HCEC 1CT (cell line): ENCODE measurements at regions not wholly inside any gene's neighbourhood (a gene's known extent, or its start where the extent isn't known, plus 50 kb on each side); places are given as distances from the start of the nearest gene placed in this dataset.

Experiments used
- DNase-seq: peaks from one replicate; pipeline ENCODE4 v3.0.0-alpha.2; 2017

DNA sequence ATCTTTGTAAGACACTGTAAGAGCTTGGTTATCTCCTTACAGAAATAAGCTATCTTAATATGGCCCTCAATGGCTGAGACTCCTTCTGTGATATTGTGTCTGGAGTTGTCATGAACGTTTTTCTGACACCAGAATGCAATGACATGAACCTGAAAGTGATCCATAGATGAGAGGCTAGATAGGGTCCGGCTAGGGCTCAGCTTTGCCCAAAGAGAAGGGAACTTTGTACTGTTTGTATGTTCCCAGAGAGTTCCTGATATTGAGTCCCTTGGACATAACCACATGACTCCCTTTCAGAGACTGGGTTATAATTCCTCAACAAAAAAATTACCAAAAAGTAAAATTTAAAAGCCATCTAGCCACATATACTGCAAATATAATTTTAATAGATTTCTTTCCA is 575.8 kb upstream of the CLINT1 start:
- no peak for DNase-seq

DNA sequence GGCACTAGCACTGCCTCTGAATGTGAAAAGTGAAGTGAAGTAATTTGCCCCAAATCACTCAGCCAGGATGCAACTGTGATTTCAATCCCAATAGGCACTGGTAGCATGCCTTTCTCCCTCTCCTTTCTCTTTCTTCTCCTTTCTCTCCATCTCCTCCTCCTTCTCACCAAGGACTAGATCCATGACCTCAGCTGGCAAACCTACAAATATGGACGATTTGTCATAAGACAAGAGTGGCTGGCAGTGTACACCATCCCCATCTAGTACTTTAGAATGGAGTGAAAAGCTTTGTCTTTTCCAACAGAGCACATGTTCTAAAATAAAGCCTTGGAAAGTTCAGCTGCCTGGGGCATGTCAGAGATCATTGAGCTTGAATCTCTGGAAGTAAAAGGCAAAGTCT is 574.7 kb upstream of the CLINT1 start:
- DNase-seq: no peak

DNA sequence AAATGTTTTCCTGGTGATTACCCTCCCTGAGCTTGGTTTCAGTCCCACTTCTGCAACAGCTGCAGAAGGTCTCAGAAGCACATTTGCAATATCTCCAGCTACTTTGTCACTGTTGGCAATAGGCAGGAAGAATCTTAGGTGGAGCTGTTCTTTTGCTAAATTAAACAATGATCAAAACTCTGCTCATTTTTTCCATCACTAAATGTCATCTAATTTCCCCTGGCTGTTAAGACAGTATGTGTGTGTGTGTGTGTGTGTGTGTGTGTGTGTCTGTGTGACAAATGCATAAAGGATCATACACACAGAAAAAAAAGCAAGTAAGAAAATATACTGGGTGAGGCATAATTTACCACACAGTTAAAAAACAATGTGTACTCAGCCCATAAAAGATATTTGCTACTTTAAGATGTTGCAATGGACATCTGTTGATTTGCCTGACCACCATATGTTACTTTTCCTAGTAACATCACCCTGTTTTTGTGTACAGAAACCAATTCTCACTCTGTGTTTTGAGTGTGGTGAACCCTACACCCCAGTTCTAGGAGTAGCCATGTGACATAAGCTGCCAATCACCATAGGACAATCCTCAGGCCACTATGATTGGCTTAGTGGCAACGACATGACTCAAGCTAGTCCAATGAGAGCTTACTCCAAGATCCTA is 572.6 kb upstream of the CLINT1 start:
- DNase-seq: peak; percentile 80

DNA sequence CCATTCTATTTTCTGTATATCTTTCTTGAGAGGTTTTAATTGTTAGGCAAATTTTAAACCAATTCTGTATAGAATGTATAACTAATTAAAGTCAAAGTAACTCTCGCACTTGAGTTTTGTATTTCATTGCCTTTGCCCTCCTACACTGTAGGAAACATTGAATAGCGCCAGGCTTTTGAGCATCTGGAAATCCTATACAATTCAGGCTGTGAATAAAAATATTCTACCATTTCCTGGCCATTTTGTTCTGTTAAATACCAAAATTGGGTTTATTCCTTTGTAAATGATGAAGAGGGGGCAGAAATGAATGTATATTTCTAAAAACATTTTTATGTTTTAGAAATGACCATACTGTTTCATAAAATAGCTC is 571.8 kb upstream of the CLINT1 start:
- DNase-seq: no peak

DNA sequence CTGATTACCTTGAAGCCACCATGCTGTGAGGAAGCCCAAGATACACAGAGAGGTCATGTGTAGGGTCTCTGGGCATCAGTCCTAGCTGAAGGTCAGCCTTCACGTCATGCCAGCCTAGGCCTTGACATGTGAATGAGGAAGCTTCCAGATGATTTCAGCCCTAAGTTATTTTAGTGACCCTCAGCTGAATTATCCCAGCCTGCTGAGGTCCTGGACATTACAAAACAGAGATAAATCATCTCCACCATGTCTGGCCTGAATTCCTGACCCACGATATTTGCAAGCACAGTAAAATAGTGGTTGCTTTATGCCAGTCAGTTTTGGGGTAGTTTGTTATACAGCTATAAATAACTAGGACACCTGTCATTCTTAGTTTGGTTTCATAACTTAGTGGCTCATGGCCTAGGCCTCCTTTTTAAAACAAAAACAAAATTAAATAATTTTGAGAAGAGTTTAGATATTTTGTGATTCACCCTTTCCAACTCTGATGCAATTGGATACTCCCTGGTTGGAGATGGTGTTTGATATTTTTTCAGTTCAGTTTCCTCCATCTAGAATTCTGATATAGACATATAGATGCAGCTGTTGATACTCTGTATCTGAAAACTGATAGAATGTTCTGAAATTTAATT is 571.3 kb upstream of the CLINT1 start:
- DNase-seq: no peak

DNA sequence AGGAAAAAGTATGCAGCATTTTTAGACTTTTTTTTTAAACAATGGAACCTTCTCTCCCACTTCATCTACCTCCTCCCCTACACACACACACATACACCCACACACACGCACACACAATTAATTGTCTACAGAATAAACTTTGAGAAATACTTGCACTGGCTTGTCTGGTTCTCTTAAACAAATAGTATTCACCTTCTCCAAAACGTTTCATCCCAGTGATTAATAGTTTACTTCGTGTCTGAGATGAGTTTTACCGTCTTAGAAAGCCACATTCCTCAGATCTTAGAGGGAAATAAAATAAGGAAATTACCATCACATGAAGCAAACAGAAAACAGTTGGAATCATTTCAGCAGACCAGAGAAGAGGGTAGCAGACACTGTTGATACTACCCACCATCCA is 570.6 kb upstream of the CLINT1 start:
- DNase-seq: no peak

DNA sequence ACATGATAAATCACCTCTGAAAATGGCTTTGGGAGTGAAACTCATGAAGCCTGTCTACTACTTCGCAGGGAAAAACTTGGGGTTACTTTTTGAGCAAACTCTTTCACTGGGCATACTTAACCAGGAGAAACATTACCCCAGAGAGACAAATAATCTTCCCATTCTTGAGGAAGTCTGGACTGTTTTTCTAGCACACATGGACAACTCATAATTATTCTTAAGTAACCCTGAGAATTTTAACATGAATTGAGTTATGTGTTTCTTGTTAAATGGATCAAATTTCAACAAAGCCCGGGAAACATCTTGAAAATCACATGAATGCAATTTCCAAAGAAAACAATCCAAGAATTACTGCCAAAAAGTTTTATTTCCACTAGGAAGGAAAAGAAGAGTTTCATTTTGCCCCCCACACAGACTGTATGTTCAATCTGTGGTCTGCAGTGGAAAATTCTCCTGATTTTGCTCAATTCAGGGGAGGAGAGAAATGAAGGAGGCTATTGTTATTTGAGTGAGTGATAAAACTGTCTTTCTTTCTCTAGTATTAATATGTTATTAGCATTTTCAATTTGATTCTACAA is 564.8 kb upstream of the CLINT1 start:
- no peak for DNase-seq

DNA sequence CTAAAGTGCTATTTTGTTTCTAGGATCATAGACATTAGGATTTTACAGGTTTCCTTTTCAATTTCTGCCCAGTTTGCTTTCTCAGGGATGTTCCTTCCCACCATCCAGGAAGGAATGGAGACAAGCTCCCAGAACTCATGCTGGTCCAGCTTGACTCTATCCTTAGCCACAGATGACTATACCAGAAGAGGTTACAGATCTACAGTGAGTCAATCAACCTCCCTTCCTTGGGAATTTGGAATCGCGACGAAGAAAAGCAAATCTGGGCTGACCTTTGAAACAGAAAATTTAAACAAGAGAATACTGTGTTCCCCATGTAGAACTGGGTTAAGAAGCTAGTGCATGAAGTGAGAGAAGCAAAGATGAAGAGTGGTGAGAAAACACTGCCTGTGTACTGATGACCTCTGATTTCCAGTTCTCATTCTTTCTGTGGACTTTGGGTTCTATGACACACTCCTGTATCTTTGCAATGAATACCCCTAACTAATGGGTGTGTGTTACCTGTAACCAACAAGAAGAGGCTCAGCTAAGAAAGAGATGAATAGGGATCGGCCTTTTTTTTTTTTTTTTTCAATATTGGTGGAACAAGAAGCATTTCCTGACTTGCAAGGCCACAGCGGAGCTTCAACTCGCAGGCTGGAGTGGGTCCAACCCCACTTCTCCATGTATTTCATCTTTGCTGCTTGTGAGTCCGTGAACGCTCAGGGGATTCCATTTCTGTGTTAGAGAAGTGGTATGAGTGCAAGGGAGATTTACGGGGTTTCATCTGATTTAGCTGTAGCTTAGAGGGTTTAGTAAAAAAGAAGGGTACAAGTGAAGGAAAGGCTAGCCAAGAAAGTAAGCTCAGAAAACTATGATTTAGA is 563.9 kb upstream of the CLINT1 start:
- no peak for DNase-seq

DNA sequence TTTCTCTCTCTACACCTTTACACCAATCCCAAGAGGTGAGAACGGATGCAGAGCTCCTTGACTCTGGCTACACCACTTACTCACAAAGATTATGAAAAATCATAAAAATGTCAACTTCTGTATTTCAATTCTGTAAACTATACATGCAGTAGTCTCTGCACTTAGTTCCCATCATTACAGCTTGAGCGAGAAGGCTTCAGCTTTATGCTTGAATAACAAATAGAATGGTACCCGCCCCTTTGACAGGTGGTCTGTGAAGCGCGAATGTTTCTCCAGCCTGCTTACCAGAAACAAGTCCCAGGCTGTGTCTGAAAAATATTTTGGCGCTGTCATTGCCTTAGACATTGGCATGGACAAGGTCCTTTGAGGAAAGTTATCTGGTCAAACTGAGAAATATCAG is 562.4 kb upstream of the CLINT1 start:
- no peak for DNase-seq

DNA sequence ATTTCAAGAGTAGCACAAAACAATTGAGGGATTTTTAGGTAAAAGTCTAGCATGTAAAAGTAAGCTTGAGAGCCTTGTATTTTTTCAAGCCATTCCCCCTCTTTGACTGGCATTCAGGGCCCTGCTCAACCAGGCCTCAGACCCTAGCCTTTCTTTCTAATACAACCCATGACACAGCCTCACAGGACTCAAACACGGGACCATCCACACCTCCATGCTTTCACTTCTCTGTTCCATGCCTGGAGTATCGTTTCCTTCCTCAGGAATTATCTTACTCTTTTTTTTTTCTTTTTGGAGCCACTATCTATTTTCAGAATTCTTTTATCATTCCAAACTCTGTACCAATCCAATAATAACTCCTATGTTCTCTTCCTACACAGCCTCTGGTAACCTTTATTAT is 560.2 kb upstream of the CLINT1 start:
- no peak for DNase-seq

DNA sequence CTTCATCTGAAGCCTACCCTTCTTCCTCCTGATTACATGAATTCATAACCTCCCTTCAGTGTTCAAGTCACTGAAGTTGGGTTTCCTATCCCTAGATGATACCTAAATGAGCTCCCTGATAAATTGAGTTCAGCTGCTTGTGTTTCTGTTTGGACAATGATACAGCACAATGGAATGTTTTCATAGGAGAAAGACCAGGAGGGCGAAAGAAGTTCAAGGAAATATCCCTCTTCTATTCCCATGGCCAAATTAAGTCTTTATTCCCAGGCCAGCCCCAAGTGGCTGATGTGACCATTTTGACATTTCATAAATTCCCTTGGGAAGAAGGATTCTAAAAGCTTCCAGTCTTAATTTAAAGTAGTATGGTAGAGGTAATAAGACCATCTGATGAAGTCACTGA is 555.8 kb upstream of the CLINT1 start:
- DNase-seq: peak; percentile 80

DNA sequence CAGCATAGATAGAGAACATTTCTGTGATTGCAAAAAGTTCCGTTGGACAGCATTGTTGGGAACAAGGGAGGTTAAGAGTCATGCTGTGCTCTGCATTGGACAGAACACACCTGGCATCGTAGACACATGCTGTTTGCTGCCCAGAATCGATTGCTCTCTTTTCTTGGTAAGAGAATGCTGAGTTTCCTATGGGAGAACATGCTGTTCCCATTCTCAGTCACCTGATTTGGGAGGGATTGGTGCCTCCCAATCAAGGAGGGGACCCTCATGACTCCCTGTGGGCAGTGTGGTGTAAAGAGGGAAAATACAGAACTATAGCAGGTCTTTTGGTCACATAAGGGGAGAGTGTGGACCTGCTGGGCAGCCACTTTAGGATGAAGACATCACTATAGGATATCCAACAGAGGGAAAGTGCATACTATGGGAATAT is 555.4 kb upstream of the CLINT1 start:
- DNase-seq: peak; percentile 41

DNA sequence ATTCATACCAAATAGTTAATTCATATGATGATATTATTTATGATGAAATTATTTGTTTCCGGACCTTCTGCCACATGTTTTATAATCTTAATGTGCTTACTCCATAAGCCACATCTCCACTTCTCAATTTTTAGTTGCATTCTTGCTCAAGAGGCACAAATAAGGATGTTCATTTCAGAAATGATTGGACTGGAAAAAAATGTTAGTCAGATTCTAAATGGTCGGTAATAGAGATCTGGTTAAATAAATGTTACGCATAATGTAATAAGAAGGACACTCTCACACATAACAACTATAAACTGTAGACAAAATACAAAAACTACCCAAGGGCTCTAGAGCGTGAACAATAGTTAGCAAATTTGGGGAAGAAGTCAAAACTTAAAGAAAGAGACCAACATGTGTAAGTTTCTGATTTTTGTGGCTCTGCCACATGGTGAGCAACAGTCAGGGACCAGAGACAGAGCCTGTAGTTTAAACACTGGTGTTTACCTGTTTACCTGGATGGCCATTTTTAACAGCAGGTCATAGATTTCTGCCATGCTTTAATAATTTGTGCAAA is 554.3 kb upstream of the CLINT1 start:
- DNase-seq: no peak

DNA sequence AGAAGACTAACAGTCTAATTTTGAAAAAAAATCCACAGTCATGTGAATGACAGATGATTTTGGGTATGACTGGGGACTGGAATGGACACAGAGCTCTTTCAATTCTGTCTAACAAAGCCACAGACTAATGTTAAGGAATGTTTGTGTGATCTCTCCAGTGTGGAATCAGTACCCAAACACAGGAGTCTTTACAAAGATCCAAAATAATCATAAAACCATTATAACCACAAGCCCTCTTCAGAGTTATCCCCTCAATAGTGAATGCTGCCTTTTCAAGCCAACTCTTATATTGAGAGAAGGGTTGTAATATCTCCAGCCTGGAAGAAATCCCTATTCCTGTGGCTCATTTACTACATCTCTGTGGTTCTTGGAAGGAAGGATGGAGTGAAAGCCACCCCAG is 552.0 kb upstream of the CLINT1 start:
- no peak for DNase-seq

DNA sequence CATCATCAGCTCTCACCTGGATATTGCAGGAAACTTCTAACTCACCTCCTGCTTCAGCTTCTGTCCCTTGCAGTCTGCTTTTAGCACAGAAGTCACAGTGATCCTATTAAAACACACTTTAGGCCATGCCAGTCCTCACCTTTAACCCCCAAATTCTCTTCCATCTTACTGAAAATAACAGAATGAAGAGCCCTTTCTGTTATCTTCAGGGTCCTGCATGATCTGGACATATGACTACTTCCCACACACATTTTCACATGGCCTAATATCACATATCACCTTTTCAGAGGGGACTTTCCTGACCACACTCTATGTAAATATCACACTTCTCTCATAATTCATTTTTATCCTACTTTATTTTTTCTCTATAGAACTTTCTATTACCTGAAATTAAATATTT is 550.6 kb upstream of the CLINT1 start:
- DNase-seq: no peak

DNA sequence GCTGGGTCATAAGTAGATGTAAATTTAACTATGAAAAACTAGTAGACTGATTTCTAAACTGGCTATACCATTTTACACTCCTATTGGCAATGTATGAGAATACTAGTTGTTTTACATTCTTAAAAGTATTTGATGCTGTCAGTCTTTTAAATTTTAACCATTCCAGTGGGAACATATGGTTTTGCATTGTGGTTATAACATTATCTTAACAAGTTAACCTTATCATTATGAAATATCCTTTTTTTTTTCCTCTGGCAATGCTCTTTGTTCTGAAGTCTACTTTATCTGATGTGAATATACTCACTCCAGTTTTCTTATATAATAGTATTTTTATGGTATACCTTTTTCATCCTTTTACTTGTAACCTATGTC is 548.9 kb upstream of the CLINT1 start:
- DNase-seq: no peak

DNA sequence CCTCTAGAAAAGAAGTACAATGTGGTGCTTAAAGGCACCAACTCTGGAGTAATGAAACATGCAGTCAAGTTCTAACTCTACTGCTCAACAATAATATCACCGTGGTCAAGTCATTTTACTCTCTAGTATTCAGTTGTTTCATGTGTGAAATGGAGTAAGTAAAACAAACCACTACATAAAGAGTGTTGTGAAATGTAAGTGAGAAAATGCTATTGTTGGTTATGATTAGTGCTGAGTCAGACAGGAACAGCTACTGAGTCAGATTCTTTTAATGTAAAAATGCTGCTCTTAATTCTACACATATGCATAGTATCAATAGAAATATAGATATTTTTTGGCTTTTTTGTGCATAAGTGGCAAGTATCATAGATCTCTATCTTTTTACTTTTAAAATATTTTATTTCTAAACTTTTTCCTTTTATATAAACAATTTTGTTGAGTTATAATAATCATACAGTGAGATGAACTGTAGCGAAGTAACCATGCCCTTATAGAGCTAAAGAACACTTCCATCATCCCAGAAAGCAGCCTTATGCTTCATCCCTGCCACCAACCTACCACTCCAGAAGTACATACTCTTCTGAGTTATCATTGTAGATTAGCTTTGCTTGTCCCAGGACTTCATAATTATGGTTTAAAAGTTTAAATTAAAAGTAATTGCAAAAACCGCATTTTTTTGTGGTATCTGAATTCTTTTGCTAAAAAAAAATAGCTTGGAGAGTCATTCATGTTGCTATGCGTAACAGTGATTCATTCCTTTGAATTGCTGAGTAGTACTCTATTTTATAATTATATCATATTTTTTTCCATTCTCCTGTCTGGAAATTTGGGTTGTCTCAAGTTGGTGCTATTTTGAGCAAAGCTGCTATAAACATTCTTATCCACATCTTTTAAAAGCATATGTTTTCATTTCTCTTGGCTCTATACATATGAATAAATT is 548.2 kb upstream of the CLINT1 start:
- DNase-seq: peak; percentile 90

DNA sequence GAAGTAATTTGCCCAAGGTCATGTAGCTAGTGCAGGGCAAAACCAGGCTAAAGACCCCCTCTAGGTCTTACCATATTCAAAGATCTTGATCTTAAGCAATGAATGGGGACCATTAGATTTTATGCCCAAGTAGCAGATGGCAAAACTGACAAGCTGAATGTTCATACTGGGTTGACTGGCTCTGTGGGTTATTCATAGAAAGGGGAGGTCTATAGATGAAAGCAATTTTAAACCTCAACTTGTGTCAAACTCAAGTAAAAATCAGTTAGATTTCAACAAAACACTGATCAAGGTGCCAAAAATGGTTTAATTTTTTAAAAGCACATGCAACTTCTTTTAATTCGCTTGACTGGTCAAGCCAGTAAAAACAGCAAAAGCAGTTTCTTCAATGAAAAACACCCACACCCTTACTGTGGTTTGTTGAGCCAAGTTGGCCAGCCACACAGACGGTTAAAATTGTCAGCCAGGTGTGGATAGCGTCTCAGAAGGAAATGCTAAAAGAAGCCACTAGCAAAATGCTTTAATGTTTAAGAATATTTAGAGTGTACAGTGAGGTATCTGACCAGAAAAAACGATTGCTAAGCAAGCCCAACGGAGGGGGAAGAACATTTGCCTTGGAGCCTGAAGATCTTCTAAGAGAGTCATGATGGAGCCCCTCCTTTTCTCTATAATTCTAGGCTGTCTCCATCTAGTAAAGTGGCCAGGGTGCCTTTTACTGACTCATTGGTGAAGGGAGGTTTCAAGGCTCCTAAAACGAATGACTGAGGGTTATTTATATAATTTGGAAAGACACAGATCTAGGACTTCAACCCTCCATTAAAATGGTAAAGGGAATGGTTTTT is 539.6 kb upstream of the CLINT1 start:
- DNase-seq: no peak

DNA sequence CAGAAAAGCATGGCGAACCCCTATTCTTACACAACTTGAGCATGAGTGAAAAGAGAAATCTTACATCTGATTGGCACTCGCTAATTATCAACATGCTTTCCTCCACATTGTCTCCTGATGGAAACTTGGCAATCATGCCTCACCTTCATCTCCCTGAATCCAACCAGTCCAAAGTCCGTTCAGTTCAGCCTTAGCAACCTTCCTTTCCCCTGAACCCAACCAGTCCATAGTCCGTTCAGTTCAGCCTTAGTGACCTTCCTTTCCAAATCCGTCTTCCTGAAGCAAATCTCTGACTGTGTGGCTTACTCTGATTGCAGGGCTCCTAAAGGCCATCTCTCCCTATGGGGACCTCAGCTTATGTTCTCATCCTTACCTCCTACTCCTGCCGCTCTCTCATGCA is 538.3 kb upstream of the CLINT1 start:
- no peak for DNase-seq

DNA sequence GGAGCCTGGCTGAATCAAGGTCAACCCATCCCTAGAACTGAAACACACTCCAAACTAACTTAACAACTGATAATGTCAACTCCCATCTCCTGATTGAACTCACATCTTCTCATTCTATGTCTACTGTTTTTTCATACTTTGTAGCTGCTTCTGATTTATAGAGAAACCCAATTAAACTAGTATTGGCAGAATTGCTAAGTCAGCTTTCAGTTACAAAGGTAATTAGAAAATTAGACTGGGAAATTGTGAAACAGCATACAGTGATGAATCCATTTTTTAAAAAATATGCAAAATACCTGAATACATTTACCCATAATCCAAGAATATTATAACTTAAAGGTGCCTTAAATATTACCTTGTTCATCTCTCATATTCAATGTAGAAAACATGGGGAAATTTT is 535.2 kb upstream of the CLINT1 start:
- DNase-seq: no peak

DNA sequence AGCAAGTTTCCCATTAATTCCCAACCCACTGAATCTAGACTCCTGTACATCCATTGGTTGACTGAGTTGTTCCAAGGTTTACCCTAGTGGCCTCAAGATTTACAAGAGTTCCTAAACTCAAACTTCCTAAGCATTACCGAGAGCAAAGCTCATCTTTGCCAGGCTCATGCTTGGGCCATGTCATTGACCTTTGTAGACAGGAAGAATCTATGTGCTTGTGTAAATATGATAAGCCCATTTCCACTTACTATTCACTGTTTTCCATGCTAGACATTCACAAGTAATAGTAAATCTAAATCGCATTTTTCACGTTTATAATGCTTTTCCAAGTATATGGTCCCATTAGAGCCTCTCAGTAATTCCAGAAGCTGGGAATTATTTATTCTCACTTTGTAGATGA is 534.5 kb upstream of the CLINT1 start:
- no peak for DNase-seq
